BJ (cell line): ENCODE measurements at regions not wholly inside any gene's neighbourhood (a gene's known extent, or its start where the extent isn't known, plus 50 kb on each side); places are given as distances from the start of the nearest gene placed in this dataset.

Experiments
- CTCF ChIA-PET: fragments of 350-600 bp; formaldehyde crosslinking; extraction: SDS; loops from one replicate; lab custom pipeline; 2021; ENCODE audit warnings: antibody characterized with exemption, inconsistent platforms; lab: Yijun Ruan, JAX
- POLR2A ChIA-PET: fragments of 300-600 bp; sonication (Branson Sonifier 250); formaldehyde crosslinking; extraction: SDS; loops from one replicate; lab custom pipeline; 2021; ENCODE audit warnings: antibody characterized with exemption; lab: Charles Lee
- DNase-seq: peaks from one replicate; pipeline ENCODE4 v3.0.0-alpha.2; 2011; ENCODE audit warnings: low read depth
- H3K27me3 ChIP-seq: 2 replicates; pipeline ENCODE4 v1.6.0; 2011; ENCODE audit warnings: low read length; ENCODE audit not compliant: control insufficient read depth, insufficient read depth
- H3K36me3 ChIP-seq: 2 replicates; pipeline ENCODE4 v1.5.1; 2011; ENCODE audit warnings: low read length; ENCODE audit not compliant: control insufficient read depth, insufficient read depth
- H3K4me3 ChIP-seq: 2 replicates; pipeline ENCODE4 v1.5.1; 2011; ENCODE audit warnings: low read depth, mild to moderate bottlenecking, control low read depth, low read length
- TF ChIP-seq, protein P1 (sequence below): IDR thresholded peaks from 2 replicates; pipeline ENCODE4 v1.5.1; 2011; ENCODE audit warnings: low read depth, mild to moderate bottlenecking, control low read depth, inconsistent platforms, low read length, moderate library complexity; ENCODE audit not compliant: insufficient read depth

DNA sequence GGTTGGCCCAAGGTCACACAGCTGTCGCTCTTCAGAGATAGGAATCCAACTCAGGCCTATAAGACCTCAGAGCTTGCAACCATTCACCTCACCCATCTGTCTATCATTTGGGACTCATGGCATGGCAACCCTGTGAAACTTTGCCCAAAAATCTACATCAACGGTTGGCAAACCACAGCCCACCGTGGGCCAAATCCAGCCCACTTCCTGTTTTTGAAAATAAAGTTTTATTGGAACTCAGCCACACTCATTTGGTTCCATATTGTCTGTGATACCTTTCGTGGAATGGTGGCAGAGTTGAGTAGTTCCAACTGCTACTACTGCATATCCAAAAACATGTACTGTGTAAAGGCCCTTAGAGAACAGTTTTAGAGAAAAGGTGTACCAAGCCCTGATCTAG, 307.8 kb downstream of the MN1 start:
- Histone ChIP-seq H3K27me3 (no peaks in the 10 kb centered on the region), H3K4me3 (no peak overlapping the region), H3K36me3 (no peaks in the 10 kb centered on the region)
- TF ChIP-seq, protein P1, sequence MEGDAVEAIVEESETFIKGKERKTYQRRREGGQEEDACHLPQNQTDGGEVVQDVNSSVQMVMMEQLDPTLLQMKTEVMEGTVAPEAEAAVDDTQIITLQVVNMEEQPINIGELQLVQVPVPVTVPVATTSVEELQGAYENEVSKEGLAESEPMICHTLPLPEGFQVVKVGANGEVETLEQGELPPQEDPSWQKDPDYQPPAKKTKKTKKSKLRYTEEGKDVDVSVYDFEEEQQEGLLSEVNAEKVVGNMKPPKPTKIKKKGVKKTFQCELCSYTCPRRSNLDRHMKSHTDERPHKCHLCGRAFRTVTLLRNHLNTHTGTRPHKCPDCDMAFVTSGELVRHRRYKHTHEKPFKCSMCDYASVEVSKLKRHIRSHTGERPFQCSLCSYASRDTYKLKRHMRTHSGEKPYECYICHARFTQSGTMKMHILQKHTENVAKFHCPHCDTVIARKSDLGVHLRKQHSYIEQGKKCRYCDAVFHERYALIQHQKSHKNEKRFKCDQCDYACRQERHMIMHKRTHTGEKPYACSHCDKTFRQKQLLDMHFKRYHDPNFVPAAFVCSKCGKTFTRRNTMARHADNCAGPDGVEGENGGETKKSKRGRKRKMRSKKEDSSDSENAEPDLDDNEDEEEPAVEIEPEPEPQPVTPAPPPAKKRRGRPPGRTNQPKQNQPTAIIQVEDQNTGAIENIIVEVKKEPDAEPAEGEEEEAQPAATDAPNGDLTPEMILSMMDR, result no peak
- POLR2A ChIA-PET, result no interaction called here
- CTCF ChIA-PET, result interaction anchor here (1.2 kb wide), 1 partner anchor 9 kb away, joined by 3 read pairs; no protein-coding TSS in a partner anchor
- no peak for DNase-seq

DNA sequence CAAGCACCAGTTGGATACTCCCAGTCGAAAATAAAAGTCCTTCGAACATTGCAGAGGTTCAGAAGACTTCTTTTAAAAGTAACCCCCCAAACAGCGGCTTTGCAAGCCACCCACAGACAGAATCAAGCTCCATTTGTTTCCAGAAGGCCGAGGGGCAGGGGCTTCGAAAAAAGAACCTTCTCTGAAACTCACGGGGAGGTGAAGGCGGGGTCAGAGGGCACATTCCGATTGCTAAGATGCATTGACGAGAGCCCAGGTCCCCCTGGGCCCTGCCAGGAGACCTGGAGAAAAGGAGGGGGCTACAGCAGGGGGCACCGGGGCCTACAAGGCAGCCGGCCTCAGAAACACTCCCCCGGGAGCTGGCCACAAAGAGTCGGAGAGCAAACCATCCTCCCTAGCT, 306.8 kb downstream of the MN1 start:
- no peak overlapping the region for H3K4me3 ChIP-seq
- TF ChIP-seq, protein P1, result no peak
- H3K27me3 ChIP-seq, result no peaks in the 10 kb centered on the region
- no peak for DNase-seq
- H3K36me3 ChIP-seq, result no peaks in the 10 kb centered on the region
- ChIA-PET POLR2A (no interaction called here), CTCF (interaction anchor here (1.2 kb wide), 1 partner anchor 8 kb away, joined by 3 read pairs; no protein-coding TSS in a partner anchor)

DNA sequence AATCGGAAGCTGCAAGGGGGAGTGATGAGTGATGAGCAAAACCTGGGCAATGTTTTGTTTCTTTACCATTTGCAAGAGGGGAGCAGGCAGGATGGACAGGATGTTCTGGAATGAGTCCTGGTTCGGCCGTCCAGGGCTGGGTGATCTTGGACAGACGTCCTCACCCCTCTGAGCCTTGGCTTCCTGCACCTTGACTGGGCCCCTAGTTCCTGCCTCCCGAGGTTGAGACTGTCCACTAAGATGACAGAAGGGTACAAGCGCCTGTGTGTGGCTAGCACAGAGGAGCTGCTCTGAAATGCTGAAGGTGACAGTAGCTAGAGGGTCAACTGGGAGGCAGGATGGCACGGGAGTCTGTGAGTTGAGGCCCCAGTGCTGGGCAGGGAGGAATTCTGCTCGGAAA, 306.2 kb downstream of the MN1 start:
- TF ChIP-seq, protein P1, result no peak
- Histone ChIP-seq H3K27me3 (no peaks in the 10 kb centered on the region), H3K36me3 (no peaks in the 10 kb centered on the region), H3K4me3 (no peak overlapping the region)
- no peak for DNase-seq
- CTCF ChIA-PET, result no interaction called here
- POLR2A ChIA-PET, result no interaction called here

DNA sequence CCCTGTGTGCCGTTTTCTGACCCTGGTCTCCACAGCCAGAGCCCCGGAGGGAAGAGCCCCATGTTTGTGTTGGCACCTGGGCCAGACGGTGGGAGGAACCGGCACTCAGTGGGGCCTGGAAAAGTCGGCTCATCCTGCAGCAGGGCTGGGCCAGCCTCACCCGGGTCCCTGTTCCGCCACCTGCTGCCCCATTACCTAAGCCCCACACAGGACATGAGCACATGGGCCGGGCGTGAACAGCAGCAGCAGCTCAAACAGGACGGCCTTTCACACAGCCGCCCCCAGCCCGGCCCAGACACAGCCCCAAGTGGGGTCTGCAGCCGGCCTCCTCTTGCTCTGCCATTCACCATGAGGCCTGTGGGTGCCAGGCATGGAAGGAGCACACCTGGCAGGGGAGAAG, 302.4 kb downstream of the MN1 start:
- no peaks in the 10 kb centered on the region for H3K36me3 ChIP-seq
- ChIA-PET POLR2A (no interaction called here), CTCF (no interaction called here)
- DNase-seq, result no peak
- H3K27me3 ChIP-seq, result no peaks in the 10 kb centered on the region
- no peak overlapping the region for H3K4me3 ChIP-seq
- TF ChIP-seq, protein P1, result no peak

DNA sequence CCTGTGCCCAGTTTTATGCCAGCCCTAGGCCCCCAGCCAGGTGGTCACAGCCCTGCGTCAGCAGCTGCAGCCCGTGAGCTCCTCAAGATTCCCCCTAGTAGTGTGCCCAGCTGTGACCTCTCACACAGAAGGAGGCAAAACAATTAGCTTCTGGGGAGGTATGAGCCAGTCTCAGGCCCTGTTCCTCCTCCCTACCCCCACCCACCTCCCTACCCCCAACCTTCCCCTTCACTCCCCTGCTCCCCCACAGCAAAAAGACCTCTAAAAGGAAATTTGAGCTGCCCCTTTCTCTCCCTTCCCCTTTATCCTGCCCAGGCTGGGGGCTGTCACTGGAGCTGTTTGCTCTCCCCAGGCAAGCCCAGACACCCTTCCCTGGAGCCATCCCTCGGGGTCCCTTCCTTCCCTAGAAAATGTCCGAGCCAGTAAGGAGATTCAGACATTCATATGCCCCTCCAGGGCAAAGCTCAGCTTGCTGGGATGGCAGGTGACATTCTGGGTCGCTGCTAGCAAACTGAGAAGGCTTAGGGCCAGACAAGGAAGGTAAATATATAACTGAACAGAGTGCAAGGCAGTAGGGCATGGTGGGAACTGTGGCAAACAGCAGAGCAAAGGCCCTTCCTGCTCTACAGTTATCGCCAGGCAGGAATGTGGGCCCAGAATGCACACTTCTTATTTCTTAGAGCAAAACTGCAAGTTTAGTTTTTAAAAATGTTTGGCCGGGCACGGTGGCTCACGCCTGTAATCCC, 300.2 kb downstream of the MN1 start:
- CTCF ChIA-PET, result no interaction called here

More for the DNA sequence above, 300.2 kb downstream of the MN1 start:
- POLR2A ChIA-PET, result no interaction called here
- no peaks in the 10 kb centered on the region for H3K36me3 ChIP-seq
- H3K4me3 ChIP-seq, result no peak overlapping the region
- TF ChIP-seq, protein P1, result no peak
- DNase-seq, result no peak
- no peaks in the 10 kb centered on the region for H3K27me3 ChIP-seq
